ENCODE measurements at regions not wholly inside any gene's neighbourhood (a gene's known extent, or its start where the extent isn't known, plus 50 kb on each side); places are given as distances from the start of the nearest gene placed in this dataset.
"Not testable (repeated sequence)": the region's sequence is repeated elsewhere in the genome, so short reads cannot be mapped to it uniquely, and the experiment has no call there.

DNA sequence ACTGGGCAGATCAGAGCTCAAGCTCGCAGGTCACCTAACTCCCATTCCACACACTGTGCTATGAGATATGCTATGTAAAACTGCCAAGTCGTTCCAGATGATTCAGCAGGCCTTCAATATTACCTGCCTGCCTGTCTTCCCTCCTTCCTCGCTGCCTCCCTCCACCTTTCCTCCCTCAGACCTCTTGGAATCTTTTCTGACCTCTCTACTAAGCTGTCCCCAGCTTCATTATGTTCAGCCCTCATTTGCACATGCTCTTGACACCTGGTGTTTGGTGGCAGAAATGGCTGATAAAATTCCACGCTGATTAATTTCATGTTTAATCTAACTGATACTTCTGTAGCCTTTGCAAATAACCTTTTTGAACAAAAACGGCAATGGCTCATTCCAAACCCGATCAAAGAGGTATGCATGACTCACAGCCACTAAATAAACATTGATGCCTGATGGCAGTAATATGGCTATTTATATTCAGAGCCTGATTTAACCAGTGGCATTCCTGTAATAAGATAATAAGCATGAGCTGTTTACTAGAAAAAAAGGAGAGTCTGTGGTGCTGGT, 130.8 kb upstream of the EGLN3 start:
- peak; percentile 77 for DNase-seq

DNA sequence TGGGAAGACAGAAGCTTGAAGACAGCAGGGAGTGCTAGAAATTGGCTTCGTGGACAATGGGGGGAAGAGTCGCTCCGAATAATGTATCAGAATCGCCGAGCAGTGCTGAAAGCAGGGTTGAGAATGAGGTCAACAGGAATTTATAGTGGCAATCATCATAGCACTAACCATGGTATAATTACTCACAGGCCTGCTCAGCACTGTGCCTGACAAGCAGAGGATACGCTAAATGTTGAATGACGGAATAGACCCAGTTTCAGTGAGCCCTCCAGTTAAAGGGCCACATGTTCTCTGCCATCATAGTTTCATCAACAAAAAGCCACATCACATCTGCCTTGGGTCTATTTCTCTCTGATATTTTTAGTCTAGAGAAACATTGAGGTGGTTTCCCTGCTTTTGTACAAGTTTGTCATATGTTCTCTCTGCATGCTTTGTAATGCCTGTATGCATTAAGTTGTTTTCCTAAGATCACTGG, 130.3 kb upstream of the EGLN3 start:
- DNase-seq, result no peak

DNA sequence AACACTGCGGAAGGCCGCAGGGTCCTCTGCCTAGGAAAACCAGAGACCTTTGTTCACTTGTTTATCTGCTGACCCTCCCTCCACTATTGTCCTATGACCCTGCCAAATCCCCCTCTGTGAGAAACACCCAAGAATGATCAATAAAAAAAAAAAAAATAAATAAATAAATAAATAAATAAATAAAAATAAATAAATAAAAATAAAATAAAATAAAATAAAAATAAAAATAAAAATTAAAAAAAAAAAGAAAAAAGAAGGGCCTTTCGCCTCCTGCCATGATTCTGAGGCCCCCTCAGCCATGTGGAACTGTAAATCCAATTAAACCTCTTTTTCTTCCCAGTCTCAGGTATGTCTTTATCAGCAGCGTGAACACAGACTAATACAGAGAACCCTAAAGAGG, 128.8 kb upstream of the EGLN3 start:
- DNase-seq, result not testable (repeated sequence)

DNA sequence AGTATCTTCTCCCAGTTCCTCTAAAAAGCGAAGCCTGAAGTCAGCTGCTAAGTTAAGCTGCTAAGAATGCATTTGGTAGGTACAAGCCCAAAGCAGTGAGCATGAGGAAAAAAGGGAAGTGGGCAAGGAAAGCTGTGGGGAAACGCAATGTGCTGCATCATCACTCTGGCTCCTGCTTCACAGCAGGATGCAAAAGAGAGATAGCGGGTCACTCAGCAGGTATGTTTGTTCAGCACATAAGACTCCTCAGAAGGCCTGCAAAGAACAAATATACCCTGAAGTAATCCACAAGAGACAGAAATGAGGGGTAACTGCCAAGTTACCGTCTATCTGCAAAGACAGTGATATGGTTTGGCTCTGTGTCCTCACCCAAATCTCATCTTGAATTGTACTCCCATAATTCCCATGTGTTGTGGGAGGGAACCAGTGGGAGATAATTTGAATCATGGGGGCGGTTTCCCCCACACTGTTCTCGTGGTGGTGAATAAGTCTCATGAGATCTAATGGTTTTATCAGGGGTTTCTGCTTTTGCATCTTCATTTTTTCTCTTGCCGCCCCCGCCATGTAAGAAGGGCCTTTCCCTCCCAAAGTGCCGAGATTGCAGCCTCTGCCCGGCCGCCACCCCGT, 127.4 kb upstream of the EGLN3 start:
- no peak for DNase-seq

DNA sequence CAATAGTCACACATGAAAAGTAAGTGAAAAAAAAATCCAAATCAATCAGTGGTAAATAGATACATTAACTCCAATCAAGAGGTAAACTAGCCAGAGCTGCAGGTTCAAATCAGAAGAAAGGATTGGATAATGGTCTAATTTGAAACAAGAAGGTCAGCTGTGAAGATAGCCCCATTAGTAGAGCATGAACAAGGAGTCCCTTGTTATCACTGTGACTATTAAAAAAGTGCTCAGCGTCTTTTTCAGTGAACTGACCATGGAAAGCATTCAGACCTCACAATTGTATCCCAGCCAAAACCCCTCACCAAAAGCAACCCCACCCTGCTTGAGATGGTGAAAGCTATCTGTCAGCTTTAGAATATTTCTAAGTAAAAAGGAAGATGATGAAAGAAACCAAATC, 125.0 kb upstream of the EGLN3 start:
- DNase-seq, result no peak

DNA sequence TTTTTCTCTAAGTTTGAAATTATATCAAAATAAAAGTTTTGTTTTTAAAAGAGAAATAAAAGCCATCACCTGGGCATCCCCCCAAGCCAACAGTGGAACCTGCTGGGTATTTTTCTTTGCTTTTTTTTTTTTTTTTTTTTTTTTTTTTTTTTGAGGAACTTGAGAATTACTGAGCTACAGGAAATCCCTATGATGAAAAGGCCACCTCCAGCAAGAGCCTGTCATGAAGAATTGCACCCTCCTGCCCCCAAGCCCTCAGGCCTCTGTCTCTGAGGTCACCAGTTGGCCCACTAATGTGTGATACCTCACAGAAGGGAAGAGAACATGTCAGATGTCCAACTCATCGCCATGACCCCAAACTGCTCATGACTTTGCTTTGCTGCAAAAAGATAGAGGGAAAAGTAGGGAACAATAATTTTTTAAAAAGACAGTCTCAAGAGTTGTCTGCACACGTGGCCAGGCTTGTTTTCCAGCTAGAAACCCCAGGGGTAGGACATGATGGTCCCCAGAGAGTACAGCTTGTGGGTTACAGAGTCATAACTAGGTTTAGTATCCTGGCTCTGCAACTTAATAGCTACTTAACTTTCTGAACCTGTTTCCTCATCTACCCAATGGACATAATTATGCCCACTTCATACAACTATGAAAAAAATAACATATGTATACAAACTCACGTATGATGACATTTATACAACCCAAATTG, 124.3 kb upstream of the EGLN3 start:
- DNase-seq, result no peak

DNA sequence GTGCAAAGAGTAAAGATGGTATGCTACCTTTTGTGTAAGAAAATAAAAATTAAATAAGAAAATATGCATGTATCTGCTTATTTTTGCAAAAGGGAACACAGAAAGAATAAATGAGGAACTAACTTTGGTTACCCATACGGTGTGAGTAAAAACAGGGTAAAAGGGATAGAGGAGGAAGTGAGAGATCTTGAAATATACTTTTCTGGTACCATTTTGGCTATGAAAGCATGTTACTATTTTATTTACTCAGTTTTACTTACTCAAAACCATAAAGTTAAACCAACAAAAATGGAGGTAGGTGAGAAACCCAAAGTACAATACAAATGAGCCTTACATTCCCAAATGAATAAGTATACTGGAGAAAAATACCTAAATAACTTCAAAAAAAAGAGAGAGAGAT, 122.0 kb upstream of the EGLN3 start:
- DNase-seq, result no peak

DNA sequence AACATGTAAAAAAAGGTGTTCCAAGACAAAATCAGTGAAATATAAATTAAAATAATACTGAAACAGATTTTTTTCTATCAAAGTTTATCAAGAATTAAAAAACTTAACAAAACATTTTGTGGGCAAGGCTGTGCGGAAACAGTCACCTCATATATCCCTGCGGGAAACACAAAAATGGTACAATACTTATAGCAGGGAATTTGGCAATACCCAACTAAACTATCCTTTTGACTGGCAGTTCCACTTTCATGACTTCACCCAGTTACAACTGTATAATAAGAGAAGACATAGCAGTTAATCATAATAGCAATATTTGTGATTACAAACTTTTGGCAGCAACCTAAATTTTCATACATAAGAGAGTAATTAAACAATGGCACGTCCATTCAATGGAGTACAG, 121.5 kb upstream of the EGLN3 start:
- no peak for DNase-seq

DNA sequence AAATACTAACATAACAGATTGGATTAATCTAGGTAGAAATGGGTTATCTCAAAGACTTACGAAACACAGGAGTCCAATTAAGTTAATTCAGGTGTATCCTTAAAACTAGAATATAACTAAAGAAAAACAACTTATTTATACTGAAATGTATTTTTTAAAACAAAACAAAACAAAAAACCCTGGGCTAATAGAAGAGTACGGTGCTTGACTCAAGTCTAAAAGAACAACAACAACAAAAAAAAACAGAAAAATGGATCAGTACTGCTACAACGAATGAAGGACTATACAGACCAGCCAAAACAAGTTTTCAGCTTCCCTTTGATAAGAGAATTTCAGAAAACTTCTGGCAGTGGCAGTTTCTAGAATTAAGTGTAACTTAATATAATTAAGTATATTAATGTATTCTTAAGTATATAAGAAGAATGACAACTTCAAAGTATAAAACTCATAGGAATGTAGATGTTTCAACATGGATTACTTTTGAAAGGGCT, 120.1 kb upstream of the EGLN3 start:
- DNase-seq, result no peak

DNA sequence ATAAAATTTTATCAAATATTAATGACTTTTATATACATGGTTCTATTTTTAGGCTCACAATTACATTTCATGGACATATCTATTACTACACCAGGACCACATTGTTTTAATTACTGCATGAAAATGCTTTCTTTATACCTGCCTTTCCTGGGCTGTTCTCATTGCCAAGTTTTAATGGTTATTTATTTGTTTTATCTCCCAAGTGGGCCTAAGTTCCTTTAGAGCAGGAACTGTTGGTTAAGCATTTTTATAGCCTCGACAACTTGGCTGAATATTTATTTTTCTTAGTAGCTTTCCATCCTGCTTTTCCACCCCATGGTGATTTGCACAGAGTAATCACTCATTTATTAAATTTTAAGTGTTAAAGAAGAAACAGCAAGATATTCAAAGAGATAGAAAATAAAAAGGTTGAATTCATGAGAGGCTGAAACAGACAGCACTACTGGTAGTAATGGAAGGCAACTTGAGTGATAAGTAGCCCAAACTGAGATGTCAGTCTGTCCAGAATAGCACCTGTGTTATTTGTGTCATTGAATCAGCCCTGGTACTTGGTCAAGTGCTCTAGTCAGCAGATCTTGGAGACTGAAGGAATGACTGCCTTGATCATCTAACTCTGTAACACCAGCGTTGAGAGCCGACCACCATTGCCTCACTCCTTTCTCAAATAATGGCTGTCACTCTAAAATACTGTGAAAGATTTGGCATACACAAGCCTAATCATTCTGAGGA, 119.1 kb upstream of the EGLN3 start:
- DNase-seq, result peak; percentile 19

DNA sequence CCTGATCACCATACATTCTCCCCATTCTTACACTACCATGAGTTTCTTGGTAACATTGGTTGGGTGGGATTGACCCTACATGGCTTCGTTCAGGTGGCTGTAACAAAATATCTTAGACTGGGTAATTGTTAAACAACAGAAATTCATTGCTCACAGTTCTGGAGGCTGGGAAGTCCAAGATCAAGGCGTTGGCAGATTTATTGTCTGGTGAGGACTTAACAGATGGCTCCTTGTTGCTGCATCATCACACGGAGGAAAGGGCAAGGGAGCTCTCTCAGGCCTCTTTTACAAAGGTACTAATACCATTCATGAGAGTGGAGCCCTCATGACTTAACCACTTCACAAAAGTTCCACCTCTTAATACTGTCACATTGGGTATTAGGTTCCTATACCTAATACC, 116.7 kb upstream of the EGLN3 start:
- no peak for DNase-seq

DNA sequence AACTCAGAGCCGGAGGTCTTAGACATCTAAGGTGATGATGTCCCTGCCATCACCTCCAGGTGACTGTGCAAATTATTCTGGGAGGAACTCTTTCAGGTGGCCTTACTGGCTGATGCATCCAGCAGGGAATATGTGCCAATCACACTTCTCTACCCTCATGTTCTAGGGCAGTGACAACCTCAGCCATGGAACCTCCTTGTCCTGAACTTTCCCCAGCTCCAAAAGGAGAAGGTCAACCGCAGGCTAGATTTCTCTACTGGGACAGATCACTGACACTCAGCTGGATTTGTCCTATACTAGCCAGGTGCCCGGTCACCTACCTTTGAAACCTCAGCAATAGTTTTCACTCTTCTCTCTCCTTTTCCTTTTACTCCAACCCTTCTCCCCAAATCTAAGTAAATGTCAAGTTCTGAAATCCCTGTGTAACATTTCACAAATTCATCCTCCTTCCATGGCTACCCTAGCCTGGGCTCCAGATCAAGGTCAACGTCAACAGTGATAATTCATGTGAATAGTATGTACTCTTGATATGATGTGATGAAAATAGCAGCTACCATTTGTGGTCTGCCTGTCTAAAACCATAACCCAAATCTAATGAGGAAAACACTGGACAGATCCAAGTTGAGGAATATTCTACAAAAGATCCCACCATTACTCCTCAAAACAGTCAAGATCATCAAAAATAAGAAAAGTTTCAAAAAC, 115.0 kb upstream of the EGLN3 start:
- no peak for DNase-seq

DNA sequence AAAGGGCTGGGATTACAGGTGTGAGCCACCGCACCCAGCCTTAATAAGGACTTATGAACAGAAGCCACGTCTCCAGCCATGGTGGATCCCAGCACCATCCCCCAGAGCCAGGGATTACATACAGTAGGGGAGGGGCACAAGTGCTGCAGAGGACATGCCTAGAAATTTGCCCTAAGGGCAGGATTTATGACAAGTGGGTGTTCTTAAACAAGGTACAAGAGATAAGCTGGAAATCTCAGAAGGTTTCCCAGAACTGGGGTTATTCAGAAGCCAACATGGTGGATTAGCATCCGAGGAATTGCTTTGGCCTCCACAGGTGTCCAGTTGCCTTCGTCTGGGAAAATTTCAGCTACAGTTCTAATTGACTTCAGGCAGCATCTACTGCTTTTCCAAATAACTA, 114.4 kb upstream of the EGLN3 start:
- no peak for DNase-seq

DNA sequence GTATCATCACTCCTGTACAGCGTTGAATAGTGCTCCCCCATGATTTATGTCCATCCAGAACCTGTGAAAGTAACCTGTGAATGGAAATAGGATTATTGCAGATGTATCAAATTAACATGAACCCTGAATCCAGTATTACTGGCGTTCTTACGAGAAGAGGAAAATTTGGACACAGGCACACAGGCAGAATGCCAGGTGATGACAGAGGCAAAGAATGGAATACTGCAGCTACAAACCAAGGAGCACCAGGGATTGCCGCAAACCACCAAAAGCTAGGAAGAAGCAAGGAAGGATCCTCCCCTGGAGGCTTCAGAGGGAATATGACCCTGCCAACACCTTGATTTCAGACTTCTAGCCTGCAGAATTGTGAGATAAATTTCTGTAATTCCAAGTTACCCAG, 113.5 kb upstream of the EGLN3 start:
- no peak for DNase-seq

DNA sequence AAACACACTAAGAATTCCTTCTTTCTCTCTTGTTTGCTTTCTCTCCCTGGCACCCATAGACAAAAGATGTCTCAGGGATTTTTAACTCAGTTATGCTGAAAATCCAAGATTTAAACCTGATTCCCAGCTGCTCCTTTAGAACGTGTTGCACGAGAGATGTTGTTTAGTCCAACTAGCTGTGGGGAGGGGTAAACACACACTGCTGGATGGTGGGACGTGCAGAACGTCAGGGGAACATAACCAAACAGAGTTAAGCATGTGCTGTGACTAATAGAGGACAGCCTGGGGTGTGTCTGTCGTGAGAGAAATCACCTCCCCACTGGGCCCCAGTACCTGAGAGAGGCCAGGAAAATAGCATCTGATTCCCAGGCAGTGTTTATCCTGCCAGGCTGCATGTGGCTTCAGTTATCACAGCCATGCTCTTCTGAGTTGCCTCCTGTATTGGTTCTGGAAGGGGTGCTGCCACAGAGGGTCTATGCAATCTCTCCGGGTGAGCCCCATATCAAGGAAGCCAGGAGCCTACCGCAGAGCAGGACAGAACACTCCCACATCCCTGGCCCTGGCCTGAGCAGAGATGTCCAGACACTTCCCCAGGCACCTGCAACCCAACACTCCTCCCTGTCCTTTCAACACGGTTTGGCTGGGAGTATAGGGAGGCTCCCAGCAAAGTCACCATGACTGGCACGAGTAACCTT, 112.7 kb upstream of the EGLN3 start:
- DNase-seq, result no peak

DNA sequence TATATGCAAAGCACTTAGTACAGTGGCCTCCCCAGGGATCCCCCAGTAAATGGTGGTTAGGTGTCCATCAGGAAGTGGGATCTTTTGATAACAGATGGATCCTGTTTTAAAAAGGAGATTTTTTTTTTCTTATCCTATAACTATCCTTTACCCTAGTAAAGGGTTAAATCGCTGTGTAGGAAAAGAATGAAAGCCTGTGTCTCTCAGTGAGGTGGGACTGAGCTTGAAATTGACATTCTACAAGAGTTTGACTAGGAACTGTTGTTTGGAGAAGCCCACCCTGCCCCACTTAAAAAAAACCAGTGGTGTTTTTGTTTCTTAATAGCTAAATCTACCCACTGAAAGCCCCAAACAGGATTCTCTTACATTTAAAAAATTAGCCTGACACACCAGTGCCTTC, 112.2 kb upstream of the EGLN3 start:
- DNase-seq, result no peak

DNA sequence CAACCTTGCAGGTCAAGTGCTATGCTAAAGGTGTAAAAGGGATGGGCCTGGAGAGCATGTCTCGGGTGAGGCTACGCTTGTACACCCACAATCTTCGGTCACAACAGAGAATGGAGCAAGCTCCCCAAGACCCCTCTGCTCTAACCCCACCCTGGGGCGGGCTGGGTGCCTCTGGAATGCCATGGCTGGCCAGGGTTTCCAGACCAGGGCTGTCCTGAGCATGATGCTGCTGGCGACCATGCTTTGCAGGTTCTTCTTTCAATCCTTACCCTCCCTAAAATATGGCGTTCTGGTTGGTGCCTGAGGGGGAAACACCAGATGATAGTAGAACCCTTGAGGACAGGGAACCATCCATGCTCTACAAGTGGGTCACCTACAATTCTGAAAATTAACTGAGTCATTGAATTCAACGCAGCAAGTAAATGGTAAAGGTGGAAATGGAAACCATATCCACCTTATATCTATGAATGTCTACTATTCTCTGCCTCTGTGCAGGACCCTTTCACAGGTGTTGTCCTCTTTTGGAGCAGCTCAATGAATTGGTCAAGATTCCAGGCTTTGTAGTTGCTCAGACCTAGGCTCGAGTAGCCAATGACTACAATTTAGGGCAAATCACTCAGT, 111.6 kb upstream of the EGLN3 start:
- no peak for DNase-seq

DNA sequence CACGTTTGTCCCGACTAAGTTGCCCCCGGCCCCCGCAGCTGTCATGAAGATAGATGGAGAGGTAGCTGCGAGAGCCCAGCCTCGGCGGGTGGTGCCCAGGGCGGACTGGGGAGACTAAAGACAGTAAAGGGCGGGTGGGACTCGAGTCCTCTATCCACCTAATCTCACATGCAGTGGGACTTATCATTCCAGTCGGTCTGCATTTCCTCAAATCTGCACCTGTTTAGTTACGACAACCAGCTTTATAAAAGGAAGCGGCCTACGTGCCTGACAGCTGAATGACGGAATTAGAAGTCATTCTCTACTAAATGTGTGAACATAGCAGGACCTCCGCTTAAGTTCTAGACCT, 109.8 kb upstream of the EGLN3 start:
- no peak for DNase-seq

DNA sequence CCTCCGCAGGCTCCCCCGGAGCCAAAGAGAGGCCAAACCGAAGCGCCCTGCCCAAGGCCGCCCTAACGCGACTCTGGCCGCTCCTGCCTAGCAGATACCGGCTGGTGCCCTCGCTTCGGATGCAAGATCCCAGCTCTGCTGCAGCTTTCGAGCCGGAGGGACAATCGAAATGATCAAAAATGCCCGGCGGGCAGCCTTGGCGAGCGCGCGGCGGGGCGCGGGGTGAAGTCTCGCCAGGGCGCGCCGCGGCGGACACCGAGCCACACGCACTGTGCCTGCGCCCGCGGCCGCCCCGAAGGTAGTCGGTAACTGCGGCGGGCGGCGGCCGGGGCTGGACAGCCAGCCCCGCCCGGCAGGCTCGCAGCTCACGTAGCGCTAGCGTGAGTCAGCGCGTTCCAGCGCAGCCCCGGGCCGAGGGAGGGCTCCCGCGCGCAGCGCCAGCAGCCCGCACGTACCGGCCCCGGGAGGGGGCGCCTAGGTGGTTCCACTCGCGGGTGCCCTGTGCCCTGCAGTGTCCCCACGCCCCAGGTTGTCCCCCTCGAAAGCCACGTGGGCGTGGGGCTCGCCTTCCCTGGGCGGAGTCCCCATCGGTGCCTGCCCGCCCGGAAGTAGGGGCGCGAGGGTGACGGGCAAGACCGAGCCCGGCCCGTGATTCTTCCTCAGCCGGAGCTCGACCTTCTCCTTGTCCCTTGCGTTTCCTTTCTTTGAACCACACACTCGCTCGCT, 109.2 kb upstream of the EGLN3 start:
- DNase-seq, result no peak

DNA sequence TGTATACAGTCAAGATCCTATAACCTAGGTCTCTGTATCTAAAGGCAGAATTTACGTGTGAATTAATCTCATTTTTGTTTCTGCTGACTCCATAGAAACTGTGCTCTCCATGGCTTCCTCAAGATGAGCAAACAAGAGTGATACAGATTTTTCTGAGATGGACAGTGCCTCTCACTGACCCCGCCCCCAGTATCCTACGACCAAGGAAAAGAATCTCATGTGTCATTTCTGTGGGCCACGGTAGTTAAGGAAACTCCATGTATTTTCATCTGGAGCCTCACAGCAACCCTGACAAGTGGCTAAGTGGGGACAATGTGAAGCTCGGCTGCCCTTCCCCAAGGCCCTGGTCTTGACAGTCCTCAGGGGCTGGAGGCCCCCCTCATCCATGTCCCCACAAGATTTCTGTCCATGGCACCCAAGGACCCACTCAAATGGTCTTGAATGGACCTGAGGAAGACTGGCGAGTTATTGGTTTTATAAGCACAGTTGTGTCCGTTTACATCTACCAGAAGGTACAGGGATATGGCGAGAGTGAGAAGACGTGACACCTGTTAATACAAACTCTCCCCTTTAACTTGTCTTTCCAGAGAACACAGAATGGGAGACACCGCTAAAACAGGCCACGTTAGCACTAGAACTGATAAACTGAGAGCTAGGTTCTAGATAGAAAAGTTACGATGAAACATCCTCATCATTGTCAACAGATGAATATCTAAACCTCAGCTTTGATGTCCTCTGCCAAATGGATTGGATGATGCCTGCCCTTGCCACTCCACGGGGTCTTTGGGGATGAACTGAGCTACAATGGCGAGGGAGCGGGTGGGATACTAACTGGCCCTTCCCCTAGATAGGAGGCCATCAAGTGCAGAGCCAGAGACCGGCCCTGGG, 108.4 kb upstream of the EGLN3 start:
- DNase-seq, result no peak

Measured in NCI-H1105 treated with DMSO at 0.1 percent for 48 hours (cell line).